ENCODE measurements at regions not wholly inside any gene's neighbourhood (a gene's known extent, or its start where the extent isn't known, plus 50 kb on each side); places are given as distances from the start of the nearest gene placed in this dataset.

DNA sequence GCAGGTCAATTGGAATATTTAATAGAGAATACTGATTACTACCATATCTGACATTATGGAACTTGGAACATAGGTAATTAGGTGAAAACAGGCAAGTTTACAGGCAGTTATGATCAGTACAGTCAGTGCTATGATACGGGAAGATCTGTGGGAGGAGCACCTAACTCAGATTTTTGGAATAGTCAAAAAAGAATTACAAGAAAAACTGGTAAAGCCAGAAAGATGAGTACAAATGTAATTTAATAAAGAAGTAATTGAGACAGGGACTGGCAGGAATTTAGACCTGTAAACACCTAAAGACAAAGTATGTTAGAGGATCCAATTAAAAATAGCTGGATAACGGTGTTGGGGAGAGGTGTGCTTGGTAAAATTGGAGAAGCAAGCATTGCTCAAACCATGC, 206.5 kb upstream of the ANO5 start:
- TF ChIP-seq, protein P1, sequence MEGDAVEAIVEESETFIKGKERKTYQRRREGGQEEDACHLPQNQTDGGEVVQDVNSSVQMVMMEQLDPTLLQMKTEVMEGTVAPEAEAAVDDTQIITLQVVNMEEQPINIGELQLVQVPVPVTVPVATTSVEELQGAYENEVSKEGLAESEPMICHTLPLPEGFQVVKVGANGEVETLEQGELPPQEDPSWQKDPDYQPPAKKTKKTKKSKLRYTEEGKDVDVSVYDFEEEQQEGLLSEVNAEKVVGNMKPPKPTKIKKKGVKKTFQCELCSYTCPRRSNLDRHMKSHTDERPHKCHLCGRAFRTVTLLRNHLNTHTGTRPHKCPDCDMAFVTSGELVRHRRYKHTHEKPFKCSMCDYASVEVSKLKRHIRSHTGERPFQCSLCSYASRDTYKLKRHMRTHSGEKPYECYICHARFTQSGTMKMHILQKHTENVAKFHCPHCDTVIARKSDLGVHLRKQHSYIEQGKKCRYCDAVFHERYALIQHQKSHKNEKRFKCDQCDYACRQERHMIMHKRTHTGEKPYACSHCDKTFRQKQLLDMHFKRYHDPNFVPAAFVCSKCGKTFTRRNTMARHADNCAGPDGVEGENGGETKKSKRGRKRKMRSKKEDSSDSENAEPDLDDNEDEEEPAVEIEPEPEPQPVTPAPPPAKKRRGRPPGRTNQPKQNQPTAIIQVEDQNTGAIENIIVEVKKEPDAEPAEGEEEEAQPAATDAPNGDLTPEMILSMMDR (CRISPR knock-in tag; IDR thresholded peaks at IDR 0.05): no peak
- no peak for TF ChIP-seq PITX1 (CRISPR knock-in tag; IDR thresholded peaks at IDR 0.05)
- TF ChIP-seq ZFP36L2 (CRISPR knock-in tag; IDR thresholded peaks at IDR 0.05): no peak
- TF ChIP-seq JUND (CRISPR knock-in tag; IDR thresholded peaks at IDR 0.05): no peak
- TF ChIP-seq ZBTB1 (CRISPR knock-in tag; IDR thresholded peaks at IDR 0.05; ENCODE audit: borderline replicate concordance): no peak
- no peak for TF ChIP-seq KAT2B (IDR thresholded peaks at IDR 0.05; ENCODE audit: borderline replicate concordance, low read depth, low read length)
- no peak for TF ChIP-seq ZBTB7A (CRISPR knock-in tag; IDR thresholded peaks at IDR 0.05)
- TF ChIP-seq, protein P2, sequence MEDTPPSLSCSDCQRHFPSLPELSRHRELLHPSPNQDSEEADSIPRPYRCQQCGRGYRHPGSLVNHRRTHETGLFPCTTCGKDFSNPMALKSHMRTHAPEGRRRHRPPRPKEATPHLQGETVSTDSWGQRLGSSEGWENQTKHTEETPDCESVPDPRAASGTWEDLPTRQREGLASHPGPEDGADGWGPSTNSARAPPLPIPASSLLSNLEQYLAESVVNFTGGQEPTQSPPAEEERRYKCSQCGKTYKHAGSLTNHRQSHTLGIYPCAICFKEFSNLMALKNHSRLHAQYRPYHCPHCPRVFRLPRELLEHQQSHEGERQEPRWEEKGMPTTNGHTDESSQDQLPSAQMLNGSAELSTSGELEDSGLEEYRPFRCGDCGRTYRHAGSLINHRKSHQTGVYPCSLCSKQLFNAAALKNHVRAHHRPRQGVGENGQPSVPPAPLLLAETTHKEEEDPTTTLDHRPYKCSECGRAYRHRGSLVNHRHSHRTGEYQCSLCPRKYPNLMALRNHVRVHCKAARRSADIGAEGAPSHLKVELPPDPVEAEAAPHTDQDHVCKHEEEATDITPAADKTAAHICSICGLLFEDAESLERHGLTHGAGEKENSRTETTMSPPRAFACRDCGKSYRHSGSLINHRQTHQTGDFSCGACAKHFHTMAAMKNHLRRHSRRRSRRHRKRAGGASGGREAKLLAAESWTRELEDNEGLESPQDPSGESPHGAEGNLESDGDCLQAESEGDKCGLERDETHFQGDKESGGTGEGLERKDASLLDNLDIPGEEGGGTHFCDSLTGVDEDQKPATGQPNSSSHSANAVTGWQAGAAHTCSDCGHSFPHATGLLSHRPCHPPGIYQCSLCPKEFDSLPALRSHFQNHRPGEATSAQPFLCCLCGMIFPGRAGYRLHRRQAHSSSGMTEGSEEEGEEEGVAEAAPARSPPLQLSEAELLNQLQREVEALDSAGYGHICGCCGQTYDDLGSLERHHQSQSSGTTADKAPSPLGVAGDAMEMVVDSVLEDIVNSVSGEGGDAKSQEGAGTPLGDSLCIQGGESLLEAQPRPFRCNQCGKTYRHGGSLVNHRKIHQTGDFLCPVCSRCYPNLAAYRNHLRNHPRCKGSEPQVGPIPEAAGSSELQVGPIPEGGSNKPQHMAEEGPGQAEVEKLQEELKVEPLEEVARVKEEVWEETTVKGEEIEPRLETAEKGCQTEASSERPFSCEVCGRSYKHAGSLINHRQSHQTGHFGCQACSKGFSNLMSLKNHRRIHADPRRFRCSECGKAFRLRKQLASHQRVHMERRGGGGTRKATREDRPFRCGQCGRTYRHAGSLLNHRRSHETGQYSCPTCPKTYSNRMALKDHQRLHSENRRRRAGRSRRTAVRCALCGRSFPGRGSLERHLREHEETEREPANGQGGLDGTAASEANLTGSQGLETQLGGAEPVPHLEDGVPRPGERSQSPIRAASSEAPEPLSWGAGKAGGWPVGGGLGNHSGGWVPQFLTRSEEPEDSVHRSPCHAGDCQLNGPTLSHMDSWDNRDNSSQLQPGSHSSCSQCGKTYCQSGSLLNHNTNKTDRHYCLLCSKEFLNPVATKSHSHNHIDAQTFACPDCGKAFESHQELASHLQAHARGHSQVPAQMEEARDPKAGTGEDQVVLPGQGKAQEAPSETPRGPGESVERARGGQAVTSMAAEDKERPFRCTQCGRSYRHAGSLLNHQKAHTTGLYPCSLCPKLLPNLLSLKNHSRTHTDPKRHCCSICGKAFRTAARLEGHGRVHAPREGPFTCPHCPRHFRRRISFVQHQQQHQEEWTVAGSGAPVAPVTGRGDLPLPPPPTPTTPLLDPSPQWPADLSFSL (CRISPR knock-in tag; IDR thresholded peaks at IDR 0.05): no peak
- TF ChIP-seq, protein P3, sequence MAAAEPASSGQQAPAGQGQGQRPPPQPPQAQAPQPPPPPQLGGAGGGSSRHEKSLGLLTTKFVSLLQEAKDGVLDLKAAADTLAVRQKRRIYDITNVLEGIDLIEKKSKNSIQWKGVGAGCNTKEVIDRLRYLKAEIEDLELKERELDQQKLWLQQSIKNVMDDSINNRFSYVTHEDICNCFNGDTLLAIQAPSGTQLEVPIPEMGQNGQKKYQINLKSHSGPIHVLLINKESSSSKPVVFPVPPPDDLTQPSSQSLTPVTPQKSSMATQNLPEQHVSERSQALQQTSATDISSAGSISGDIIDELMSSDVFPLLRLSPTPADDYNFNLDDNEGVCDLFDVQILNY (CRISPR knock-in tag; conservative IDR thresholded peaks at IDR 0.05): no peak
- no peak for TF ChIP-seq PHF21A (CRISPR knock-in tag; IDR thresholded peaks at IDR 0.05)
- TF ChIP-seq NCOA1 (CRISPR knock-in tag; IDR thresholded peaks at IDR 0.05): no peak
- no peak for TF ChIP-seq GPN1 (CRISPR knock-in tag; IDR thresholded peaks at IDR 0.05; ENCODE audit: borderline replicate concordance)
